MM.1S (cell line): ENCODE measurements at regions not wholly inside any gene's neighbourhood (a gene's known extent, or its start where the extent isn't known, plus 50 kb on each side); places are given as distances from the start of the nearest gene placed in this dataset.

Source experiments
- CTCF ChIP-seq: fragments of 300-600 bp; sonication (generic); IDR thresholded peaks from 2 replicates; pipeline ENCODE4 v1.5.1; 2016; ENCODE audit warnings: antibody characterized with exemption, low read length, mixed read lengths
- EZH2 ChIP-seq: fragments of 300-600 bp; sonication (generic); optimal IDR thresholded peaks from 2 replicates; pipeline ENCODE3; 2017; ENCODE audit warnings: low read depth, mild to moderate bottlenecking, antibody characterized with exemption, low read length, mixed read lengths

- TF ChIP-seq CTCF (no peak), EZH2 (no peak)
Observed at GRCh38 chr13:53254500-53254899, 225.9 kb downstream of the OLFM4 start.
